Liver (tissue), 8 donors: ENCODE measurements at regions not wholly inside any gene's neighbourhood (a gene's known extent, or its start where the extent isn't known, plus 50 kb on each side); places are given as distances from the start of the nearest gene placed in this dataset.

ENCODE experiments used
- DNase-seq: peaks from one replicate; pipeline ENCODE4 v3.0.0-alpha.2; 2017; ENCODE audit warnings: low spot score
- H3K27ac ChIP-seq, 2 donors: one replicate each; pipeline ENCODE4 v1.7.0; 2013; ENCODE audit warnings: inconsistent platforms in 2 of 2, low read length in 2 of 2, control low read depth in 1 of 2, low read depth in 1 of 2, mild to moderate bottlenecking in 1 of 2
- H3K27me3 ChIP-seq, 4 donors: one replicate each; pipeline versions ENCODE4 v1.6.1 to v1.7.0; 2013; ENCODE audit warnings: low read length in 3 of 4, inconsistent platforms in 1 of 4, mild to moderate bottlenecking in 1 of 4, moderate library complexity in 1 of 4; ENCODE audit not compliant: control insufficient read depth in 4 of 4, insufficient read depth in 4 of 4
- H3K36me3 ChIP-seq, 4 donors: one replicate each; pipeline versions ENCODE4 v1.6.1 to v1.7.0; 2013; ENCODE audit warnings: low read length in 3 of 4, mild to moderate bottlenecking in 3 of 4, low read depth in 1 of 4, moderate library complexity in 1 of 4; ENCODE audit not compliant: control insufficient read depth in 4 of 4, insufficient read depth in 3 of 4
- H3K4me1 ChIP-seq, 4 donors: one replicate each; pipeline versions ENCODE4 v1.6.1 to v1.7.0; 2013; ENCODE audit warnings: low read length in 3 of 4, mild to moderate bottlenecking in 3 of 4, moderate library complexity in 1 of 4; ENCODE audit not compliant: control insufficient read depth in 4 of 4, insufficient read depth in 4 of 4
- H3K4me3 ChIP-seq, 3 donors: one replicate each; pipeline versions ENCODE4 v1.6.1 to v1.7.0; 2013; ENCODE audit warnings: low read length in 3 of 3, control low read depth in 1 of 3, low read depth in 1 of 3, mild to moderate bottlenecking in 1 of 3
- H3K9ac ChIP-seq, 2 donors: one replicate each; pipeline ENCODE4 v1.7.0; 2013; ENCODE audit warnings: low read length in 2 of 2, mild to moderate bottlenecking in 2 of 2, moderate library complexity in 2 of 2, control low read depth in 1 of 2, low read depth in 1 of 2
- H3K9me3 ChIP-seq, 4 donors: one replicate each; pipeline versions ENCODE4 v1.6.1 to v1.7.0; 2013; ENCODE audit warnings: low read length in 3 of 4; ENCODE audit not compliant: control insufficient read depth in 4 of 4
- EGR1 ChIP-seq, 2 donors: IDR thresholded peaks; 2 replicates each; pipeline ENCODE4 v1.6.1; 2016 to 2018; ENCODE audit warnings: antibody characterized with exemption in 2 of 2, low read depth in 2 of 2
- FOXA1 ChIP-seq: IDR thresholded peaks from 2 replicates; pipeline ENCODE4 v1.6.1; 2016; ENCODE audit warnings: antibody characterized with exemption
- FOXA2 ChIP-seq: IDR thresholded peaks from 2 replicates; pipeline ENCODE4 v1.6.1; 2016; ENCODE audit warnings: antibody characterized with exemption
- GABPA ChIP-seq, 2 donors: IDR thresholded peaks in 1 of 2; conservative IDR thresholded peaks in 1 of 2; 2 replicates each; pipeline ENCODE4 v1.6.1; 2016; ENCODE audit warnings: antibody characterized with exemption in 2 of 2, mild to moderate bottlenecking in 1 of 2, moderate library complexity in 1 of 2
- HNF4A ChIP-seq, 2 donors: conservative IDR thresholded peaks; 2 replicates each; pipeline ENCODE4 v1.6.1; 2016; ENCODE audit warnings: antibody characterized with exemption in 2 of 2, mild to moderate bottlenecking in 2 of 2
- HNF4G ChIP-seq: IDR thresholded peaks from 2 replicates; pipeline ENCODE4 v1.6.1; 2016; ENCODE audit warnings: antibody characterized with exemption
- JUND ChIP-seq, 2 donors: IDR thresholded peaks; 2 replicates each; pipeline ENCODE4 v1.6.1; 2016; ENCODE audit warnings: antibody characterized with exemption in 2 of 2
- NR2F2 ChIP-seq: IDR thresholded peaks from 2 replicates; pipeline ENCODE4 v1.6.1; 2016; ENCODE audit warnings: antibody characterized with exemption
- RAD21 ChIP-seq, 2 donors: IDR thresholded peaks; 2 replicates each; pipeline ENCODE4 v1.6.1; 2016; ENCODE audit warnings: antibody characterized with exemption in 2 of 2, mild to moderate bottlenecking in 2 of 2
- RXRA ChIP-seq, 2 donors: IDR thresholded peaks; 2 replicates each; pipeline ENCODE4 v1.6.1; 2017 to 2018; ENCODE audit warnings: antibody characterized with exemption in 2 of 2, mild to moderate bottlenecking in 1 of 2
- TAF1 ChIP-seq: conservative IDR thresholded peaks from 2 replicates; pipeline ENCODE4 v1.6.1; 2016; ENCODE audit warnings: antibody characterized with exemption, mild to moderate bottlenecking
- YY1 ChIP-seq: IDR thresholded peaks from 2 replicates; pipeline ENCODE4 v1.6.1; 2016; ENCODE audit warnings: antibody characterized with exemption, mild to moderate bottlenecking
- WGBS: extraction: QIAGEN DNeasy Blood & Tissue Kit; methylation state at CpG from one replicate; pipeline ENCODE4 v1.1.7; 2013; 5-methylcytosine and 5-hydroxymethylcytosine counted together
- TF ChIP-seq, protein P1 (sequence below): IDR thresholded peaks from 2 replicates; pipeline ENCODE4 v1.6.1; 2016; ENCODE audit warnings: antibody characterized with exemption
- TF ChIP-seq, protein P2 (sequence below): IDR thresholded peaks from 2 replicates; pipeline ENCODE4 v1.6.1; 2016; ENCODE audit warnings: antibody characterized with exemption
- TF ChIP-seq, protein P3 (sequence below): fragments of 150-350 bp; IDR thresholded peaks from 2 replicates; pipeline ENCODE4 v1.5.1; 2017; ENCODE audit warnings: improper control_type of control experiment, low read depth, low read length; ENCODE audit not compliant: missing input control
- donor health status: healthy.
- donor health status: healthy.
- donor health status: healthy.
- donor health status: healthy.
- donor health status: healthy.

DNA sequence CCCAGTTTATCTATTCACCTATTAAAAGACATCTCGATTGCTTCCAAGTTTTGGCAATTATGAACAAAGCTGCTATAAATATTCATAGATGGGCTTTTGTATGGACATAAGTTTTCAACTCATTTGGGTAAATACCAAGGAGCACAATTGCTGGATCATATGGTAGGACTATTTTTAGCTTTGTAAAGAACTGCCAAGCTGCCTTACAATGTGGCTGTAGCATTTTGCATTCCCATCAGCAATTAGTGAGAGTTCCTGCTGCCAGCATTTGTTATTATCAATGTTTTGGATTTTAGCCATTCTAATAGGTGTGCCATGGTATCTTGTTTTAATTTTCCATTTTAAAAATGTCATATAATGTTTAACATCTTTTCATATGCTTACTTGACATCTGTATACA, 475.6 kb upstream of the NCAM2 start:
- WGBS, result 70% methylated on average over 1 of the region's 1 CpG
- no peak for TF ChIP-seq RXRA (IDR thresholded peaks at IDR 0.05)
- TF ChIP-seq EGR1 (IDR thresholded peaks at IDR 0.05; ENCODE audit: low read depth in 2 of 2), result no peak
- TF ChIP-seq HNF4G, result no peak
- no peak for TF ChIP-seq FOXA1
- no peak for TF ChIP-seq FOXA2
- TF ChIP-seq, protein P1, sequence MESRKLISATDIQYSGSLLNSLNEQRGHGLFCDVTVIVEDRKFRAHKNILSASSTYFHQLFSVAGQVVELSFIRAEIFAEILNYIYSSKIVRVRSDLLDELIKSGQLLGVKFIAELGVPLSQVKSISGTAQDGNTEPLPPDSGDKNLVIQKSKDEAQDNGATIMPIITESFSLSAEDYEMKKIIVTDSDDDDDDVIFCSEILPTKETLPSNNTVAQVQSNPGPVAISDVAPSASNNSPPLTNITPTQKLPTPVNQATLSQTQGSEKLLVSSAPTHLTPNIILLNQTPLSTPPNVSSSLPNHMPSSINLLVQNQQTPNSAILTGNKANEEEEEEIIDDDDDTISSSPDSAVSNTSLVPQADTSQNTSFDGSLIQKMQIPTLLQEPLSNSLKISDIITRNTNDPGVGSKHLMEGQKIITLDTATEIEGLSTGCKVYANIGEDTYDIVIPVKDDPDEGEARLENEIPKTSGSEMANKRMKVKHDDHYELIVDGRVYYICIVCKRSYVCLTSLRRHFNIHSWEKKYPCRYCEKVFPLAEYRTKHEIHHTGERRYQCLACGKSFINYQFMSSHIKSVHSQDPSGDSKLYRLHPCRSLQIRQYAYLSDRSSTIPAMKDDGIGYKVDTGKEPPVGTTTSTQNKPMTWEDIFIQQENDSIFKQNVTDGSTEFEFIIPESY, result no peak
- TF ChIP-seq RAD21 (IDR thresholded peaks at IDR 0.05), result no peak
- no peaks in the 10 kb centered on the region for H3K36me3 ChIP-seq
- no peak overlapping the region for H3K9ac ChIP-seq
- no peaks in the 10 kb centered on the region for H3K9me3 ChIP-seq
- no peaks in the 10 kb centered on the region for H3K4me1 ChIP-seq
- no peak overlapping the region for H3K27ac ChIP-seq
- H3K4me3 ChIP-seq, result no peak overlapping the region
- DNase-seq, result no peak
- H3K27me3 ChIP-seq, result no peaks in the 10 kb centered on the region

DNA sequence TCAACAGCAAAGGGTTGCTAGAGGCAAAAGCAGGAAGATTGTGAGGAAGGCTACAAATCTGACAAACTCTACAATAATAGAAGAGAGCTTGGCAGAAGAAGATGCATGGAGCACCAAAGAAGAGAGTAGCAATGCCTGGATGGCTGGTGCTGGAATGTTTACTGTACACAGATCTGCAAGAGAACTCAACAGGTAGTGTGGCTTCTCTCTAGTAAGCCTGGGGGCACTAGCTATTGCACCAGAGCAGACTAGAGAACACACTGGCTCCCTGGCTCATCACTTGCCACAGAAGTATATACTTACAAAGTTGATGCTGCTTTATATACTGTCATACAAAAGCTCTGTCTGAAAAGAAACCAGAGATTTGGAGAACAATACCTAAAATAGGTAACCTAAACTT, 475.0 kb upstream of the NCAM2 start:
- Histone ChIP-seq H3K4me1 (no peaks in the 10 kb centered on the region), H3K9me3 (no peaks in the 10 kb centered on the region), H3K36me3 (no peaks in the 10 kb centered on the region), H3K4me3 (no peak overlapping the region), H3K9ac (no peak overlapping the region), H3K27me3 (no peaks in the 10 kb centered on the region), H3K27ac (no peak overlapping the region)
- DNase-seq, result no peak
- TF ChIP-seq RAD21 (IDR thresholded peaks at IDR 0.05) (no peak), YY1 (no peak), GABPA (IDR thresholded peaks at IDR 0.05 in 1 of 2, conservative IDR thresholded peaks at IDR 0.05 in 1 of 2) (no peak), TAF1 (no peak), JUND (IDR thresholded peaks at IDR 0.05) (no peak), HNF4A (conservative IDR thresholded peaks at IDR 0.05) (no peak), NR2F2 (no peak), HNF4G (no peak), EGR1 (IDR thresholded peaks at IDR 0.05; ENCODE audit: low read depth in 2 of 2) (no peak)
- TF ChIP-seq, protein P2, sequence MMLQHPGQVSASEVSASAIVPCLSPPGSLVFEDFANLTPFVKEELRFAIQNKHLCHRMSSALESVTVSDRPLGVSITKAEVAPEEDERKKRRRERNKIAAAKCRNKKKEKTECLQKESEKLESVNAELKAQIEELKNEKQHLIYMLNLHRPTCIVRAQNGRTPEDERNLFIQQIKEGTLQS, result no peak
- TF ChIP-seq, protein P3, sequence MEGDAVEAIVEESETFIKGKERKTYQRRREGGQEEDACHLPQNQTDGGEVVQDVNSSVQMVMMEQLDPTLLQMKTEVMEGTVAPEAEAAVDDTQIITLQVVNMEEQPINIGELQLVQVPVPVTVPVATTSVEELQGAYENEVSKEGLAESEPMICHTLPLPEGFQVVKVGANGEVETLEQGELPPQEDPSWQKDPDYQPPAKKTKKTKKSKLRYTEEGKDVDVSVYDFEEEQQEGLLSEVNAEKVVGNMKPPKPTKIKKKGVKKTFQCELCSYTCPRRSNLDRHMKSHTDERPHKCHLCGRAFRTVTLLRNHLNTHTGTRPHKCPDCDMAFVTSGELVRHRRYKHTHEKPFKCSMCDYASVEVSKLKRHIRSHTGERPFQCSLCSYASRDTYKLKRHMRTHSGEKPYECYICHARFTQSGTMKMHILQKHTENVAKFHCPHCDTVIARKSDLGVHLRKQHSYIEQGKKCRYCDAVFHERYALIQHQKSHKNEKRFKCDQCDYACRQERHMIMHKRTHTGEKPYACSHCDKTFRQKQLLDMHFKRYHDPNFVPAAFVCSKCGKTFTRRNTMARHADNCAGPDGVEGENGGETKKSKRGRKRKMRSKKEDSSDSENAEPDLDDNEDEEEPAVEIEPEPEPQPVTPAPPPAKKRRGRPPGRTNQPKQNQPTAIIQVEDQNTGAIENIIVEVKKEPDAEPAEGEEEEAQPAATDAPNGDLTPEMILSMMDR, result no peak
- TF ChIP-seq, protein P1, result no peak
